H1 (cell line): ENCODE measurements at regions not wholly inside any gene's neighbourhood (a gene's known extent, or its start where the extent isn't known, plus 50 kb on each side); places are given as distances from the start of the nearest gene placed in this dataset.

Experiments used
- CTCF ChIA-PET: fragments of 300-600 bp; sonication (Branson Sonifier 250); formaldehyde crosslinking; loops from one replicate; lab custom pipeline; 2021; ENCODE audit not compliant: partially characterized antibody; lab: Charles Lee
- POLR2A ChIA-PET: fragments of 300-600 bp; sonication (Branson Sonifier 250); formaldehyde crosslinking; loops from one replicate; lab custom pipeline; 2021; ENCODE audit warnings: inconsistent platforms; ENCODE audit not compliant: partially characterized antibody; lab: Charles Lee
- DNase-seq, 2 experiments: peaks; one replicate each; pipeline versions ENCODE4 v3.0.0 to v3.0.0-alpha.2; 2010 to 2022; ENCODE audit warnings: low spot score in 2 of 2, low read depth in 1 of 2, mixed read lengths in 1 of 2
- FAIRE-seq: peaks from 2 replicates; lab custom pipeline; 2011; peaks lifted over from hg19 to GRCh38; lab: Jason Lieb, UNC
- H2AFZ ChIP-seq: 2 replicates; pipeline ENCODE4 v1.8.1; 2012; ENCODE audit warnings: low read length, inconsistent platforms
- H2AK5ac ChIP-seq: 2 replicates; pipeline ENCODE4 v1.6.1; 2013; ENCODE audit warnings: low read depth, low read length
- H2BK120ac ChIP-seq: replicated peaks from 2 replicates; pipeline ENCODE3; 2013; ENCODE audit warnings: low read depth, low read length, inconsistent platforms
- H2BK12ac ChIP-seq: 2 replicates; pipeline ENCODE4 v1.6.1; 2013; ENCODE audit warnings: low read depth, low read length
- H2BK15ac ChIP-seq: 2 replicates; pipeline ENCODE4 v1.6.1; 2013; ENCODE audit warnings: low read length
- H2BK20ac ChIP-seq: 2 replicates; pipeline ENCODE4 v1.6.1; 2013; ENCODE audit warnings: low read length
- H2BK5ac ChIP-seq: 2 replicates; pipeline ENCODE4 v1.6.1; 2013; ENCODE audit warnings: low read depth, low read length
- H3K14ac ChIP-seq: 2 replicates; pipeline ENCODE4 v1.6.1; 2013; ENCODE audit warnings: inconsistent platforms; ENCODE audit not compliant: insufficient read length
- H3K18ac ChIP-seq: 2 replicates; pipeline ENCODE4 v1.6.1; 2013; ENCODE audit warnings: low read length; ENCODE audit errors: extremely low read depth
- H3K23ac ChIP-seq: 2 replicates; pipeline ENCODE4 v1.6.1; 2013; ENCODE audit warnings: inconsistent platforms; ENCODE audit not compliant: insufficient read length
- H3K23me2 ChIP-seq: 2 replicates; pipeline ENCODE4 v1.6.1; 2013; ENCODE audit warnings: low read depth, low read length
- H3K27ac ChIP-seq: 2 replicates; pipeline ENCODE4 v1.6.1; 2011; ENCODE audit warnings: low read depth, low read length, inconsistent platforms
- H3K27me3 ChIP-seq, 4 experiments: replicated peaks in 1 of 4; 1 replicate in 1 of 4; 2 replicates in 3 of 4; pipeline versions ENCODE4 v1.6.1 to v1.8.1; 2011 to 2013; ENCODE audit warnings: low read length in 3 of 4, mild to moderate bottlenecking in 3 of 4, inconsistent platforms in 2 of 4, mixed read lengths in 2 of 4, moderate library complexity in 1 of 4; ENCODE audit not compliant: control insufficient read depth in 3 of 4, insufficient read depth in 3 of 4; ENCODE audit errors: extremely low read depth in 1 of 4
- H3K36me3 ChIP-seq, 4 experiments: 2 replicates each; pipeline versions ENCODE4 v1.6.1 to v1.8.1; 2011 to 2013; ENCODE audit warnings: mild to moderate bottlenecking in 4 of 4, low read length in 3 of 4, moderate library complexity in 2 of 4, control low read depth in 1 of 4, inconsistent platforms in 1 of 4; ENCODE audit not compliant: insufficient read depth in 4 of 4, control insufficient read depth in 2 of 4
- H3K4ac ChIP-seq: replicated peaks from 2 replicates; pipeline ENCODE3; 2013; ENCODE audit warnings: low read length, low read depth, mixed read lengths, inconsistent platforms; ENCODE audit not compliant: insufficient read length
- H3K4me1 ChIP-seq, 4 experiments: replicated peaks in 1 of 4; 1 replicate in 1 of 4; 2 replicates in 3 of 4; pipeline versions ENCODE4 v1.6.1 to v1.8.1; 2011 to 2013; ENCODE audit warnings: low read length in 3 of 4, inconsistent platforms in 2 of 4, mixed read lengths in 1 of 4; ENCODE audit not compliant: insufficient read depth in 4 of 4, control insufficient read depth in 3 of 4
- H3K4me2 ChIP-seq, 2 experiments: 2 replicates each; pipeline versions ENCODE4 v1.6.1 to v1.8.1; 2011 to 2013; ENCODE audit warnings: low read depth in 2 of 2, low read length in 2 of 2, control low read depth in 1 of 2, inconsistent platforms in 1 of 2, mild to moderate bottlenecking in 1 of 2; ENCODE audit not compliant: insufficient read depth in 1 of 2
- H3K4me3 ChIP-seq, 4 experiments: fragments of 200-600, 300-600 bp in 1 of 4; sonication (generic), shearing (Covaris generic), sonication (Bioruptor Twin) in 1 of 4; 2 replicates each; pipeline versions ENCODE4 v1.5.1 to v1.8.1; 2011 to 2016; ENCODE audit warnings: low read length in 4 of 4, low read depth in 3 of 4, control low read depth in 2 of 4, inconsistent platforms in 2 of 4, mild to moderate bottlenecking in 2 of 4, mixed read lengths in 1 of 4, moderate library complexity in 1 of 4; ENCODE audit not compliant: insufficient read depth in 2 of 4; ENCODE audit errors: extremely low read depth in 1 of 4
- H3K56ac ChIP-seq: replicated peaks from 2 replicates; pipeline ENCODE3; 2013; ENCODE audit warnings: low read depth, mild to moderate bottlenecking, mixed read lengths, low read length, inconsistent platforms; ENCODE audit not compliant: insufficient read length
- H3K79me1 ChIP-seq: 2 replicates; pipeline ENCODE4 v1.6.1; 2013; ENCODE audit warnings: low read depth, low read length, control low read depth
- H3K79me2 ChIP-seq, 2 experiments: 2 replicates each; pipeline versions ENCODE4 v1.6.1 to v1.8.1; 2012 to 2013; ENCODE audit warnings: low read length in 2 of 2, mild to moderate bottlenecking in 2 of 2, inconsistent platforms in 1 of 2; ENCODE audit not compliant: insufficient read depth in 2 of 2, control insufficient read depth in 1 of 2
- H3K9ac ChIP-seq, 4 experiments: replicated peaks in 1 of 4; 1 replicate in 1 of 4; 2 replicates in 3 of 4; pipeline versions ENCODE4 v1.6.1 to v1.8.1; 2011 to 2013; ENCODE audit warnings: low read depth in 3 of 4, low read length in 3 of 4, control low read depth in 2 of 4, mild to moderate bottlenecking in 2 of 4, moderate library complexity in 2 of 4, inconsistent platforms in 1 of 4; ENCODE audit errors: extremely low read depth in 1 of 4
- H3K9me3 ChIP-seq, 2 experiments: 2 replicates each; pipeline versions ENCODE4 v1.6.1 to v1.8.1; 2012 to 2013; ENCODE audit warnings: mild to moderate bottlenecking in 2 of 2, moderate library complexity in 2 of 2, control low read depth in 1 of 2, inconsistent platforms in 1 of 2, low read depth in 1 of 2, low read length in 1 of 2, mixed read lengths in 1 of 2; ENCODE audit not compliant: insufficient read depth in 2 of 2
- H4K20me1 ChIP-seq, 2 experiments: replicated peaks in 1 of 2; 2 replicates each; pipeline versions ENCODE3 to v1.8.1; 2011 to 2013; ENCODE audit warnings: inconsistent platforms in 2 of 2, low read length in 2 of 2, mild to moderate bottlenecking in 1 of 2; ENCODE audit not compliant: insufficient read depth in 2 of 2, control insufficient read depth in 1 of 2
- H4K5ac ChIP-seq: 2 replicates; pipeline ENCODE4 v1.6.1; 2013; ENCODE audit warnings: low read length, low read depth, mixed read lengths, inconsistent platforms; ENCODE audit not compliant: insufficient read length
- H4K8ac ChIP-seq: 2 replicates; pipeline ENCODE4 v1.8.0; 2013; ENCODE audit warnings: mild to moderate bottlenecking, moderate library complexity, low read length, inconsistent platforms; ENCODE audit not compliant: insufficient read depth; ENCODE audit errors: extremely low read depth
- H4K91ac ChIP-seq: replicated peaks from 2 replicates; pipeline ENCODE3; 2013; ENCODE audit warnings: low read length, mixed read lengths, inconsistent platforms; ENCODE audit not compliant: insufficient read length
- GABPA ChIP-seq: IDR thresholded peaks from 2 replicates; pipeline ENCODE4 v1.6.1; 2011; ENCODE audit warnings: mild to moderate bottlenecking, low read length, moderate library complexity, borderline replicate concordance; ENCODE audit not compliant: insufficient read depth
- GTF2F1 ChIP-seq: IDR thresholded peaks from 2 replicates; pipeline ENCODE4 v1.6.1; 2012; ENCODE audit warnings: low read depth, low read length, improper control_type of control experiment, borderline replicate concordance
- JUN ChIP-seq: IDR thresholded peaks from 2 replicates; pipeline ENCODE4 v1.6.1; 2011; ENCODE audit warnings: low read depth, mild to moderate bottlenecking, improper control_type of control experiment, low read length
- KDM1A ChIP-seq: fragments of 200-600, 300-600 bp; sonication (generic); IDR thresholded peaks from 2 replicates; pipeline ENCODE4 v1.7.1; 2016; ENCODE audit warnings: mild to moderate bottlenecking, low read length, borderline replicate concordance
- MAX ChIP-seq: IDR thresholded peaks from 2 replicates; pipeline ENCODE4 v1.6.1; 2012; ENCODE audit warnings: inconsistent platforms
- NRF1 ChIP-seq: IDR thresholded peaks from 2 replicates; pipeline ENCODE4 v1.6.1; 2011; ENCODE audit warnings: mild to moderate bottlenecking, low read depth, low read length, improper control_type of control experiment
- POLR2A ChIP-seq, 2 experiments: IDR thresholded peaks; 1 replicate in 1 of 2; 2 replicates in 1 of 2; pipeline ENCODE4 v1.6.1; 2011; ENCODE audit warnings: low read depth in 2 of 2, low read length in 2 of 2, mild to moderate bottlenecking in 2 of 2; ENCODE audit errors: control extremely low read depth in 1 of 2
- RAD21 ChIP-seq, 2 experiments: IDR thresholded peaks in 1 of 2; conservative IDR thresholded peaks in 1 of 2; 2 replicates each; pipeline ENCODE4 v1.6.1; 2011; ENCODE audit warnings: low read depth in 2 of 2, low read length in 2 of 2, improper control_type of control experiment in 1 of 2, inconsistent platforms in 1 of 2, mild to moderate bottlenecking in 1 of 2, moderate library complexity in 1 of 2
- RFX5 ChIP-seq: IDR thresholded peaks from 2 replicates; pipeline ENCODE4 v1.6.1; 2011; ENCODE audit warnings: low read depth, low read length, improper control_type of control experiment, borderline replicate concordance
- RXRA ChIP-seq: IDR thresholded peaks from 2 replicates; pipeline ENCODE4 v1.6.1; 2011; ENCODE audit warnings: low read depth, mild to moderate bottlenecking, low read length, moderate library complexity; ENCODE audit not compliant: insufficient read depth
- SIRT6 ChIP-seq: IDR thresholded peaks from one replicate; pipeline ENCODE4 v1.7.1; 2012; ENCODE audit warnings: low read length, inconsistent platforms
- TAF1 ChIP-seq: IDR thresholded peaks from 2 replicates; pipeline ENCODE4 v1.6.1; 2011; ENCODE audit warnings: mild to moderate bottlenecking, low read depth, low read length
- TAF7 ChIP-seq: optimal IDR thresholded peaks from 2 replicates; pipeline ENCODE3; 2011; ENCODE audit warnings: low read depth, mild to moderate bottlenecking, inconsistent platforms, low read length, moderate library complexity, borderline replicate concordance
- TBP ChIP-seq: IDR thresholded peaks from 2 replicates; pipeline ENCODE4 v1.6.1; 2011; ENCODE audit warnings: low read depth, low read length, improper control_type of control experiment
- TEAD4 ChIP-seq: IDR thresholded peaks from 2 replicates; pipeline ENCODE4 v1.6.1; 2012; ENCODE audit warnings: low read depth, low read length, inconsistent platforms, mixed read lengths
- YY1 ChIP-seq: IDR thresholded peaks from 2 replicates; pipeline ENCODE4 v1.6.1; 2011; ENCODE audit warnings: low read depth, mild to moderate bottlenecking, low read length
- WGBS, 2 experiments: shearing (Covaris generic) in 1 of 2; methylation state at CpG; one replicate each; pipeline versions ENCODE4 v1.1.6 to v1.1.7; 2013 to 2015; ENCODE audit warnings: low lambda C conversion rate in 2 of 2, mixed read lengths in 2 of 2, inconsistent platforms in 1 of 2, low coverage in 1 of 2, missing lambda C conversion rate in 1 of 2; ENCODE audit not compliant: insufficient replicate concordance in 2 of 2, insufficient coverage in 1 of 2, insufficient read length in 1 of 2; ENCODE audit errors: extremely low coverage in 1 of 2, missing lambda C conversion rate in 1 of 2; 5-methylcytosine and 5-hydroxymethylcytosine counted together

DNA sequence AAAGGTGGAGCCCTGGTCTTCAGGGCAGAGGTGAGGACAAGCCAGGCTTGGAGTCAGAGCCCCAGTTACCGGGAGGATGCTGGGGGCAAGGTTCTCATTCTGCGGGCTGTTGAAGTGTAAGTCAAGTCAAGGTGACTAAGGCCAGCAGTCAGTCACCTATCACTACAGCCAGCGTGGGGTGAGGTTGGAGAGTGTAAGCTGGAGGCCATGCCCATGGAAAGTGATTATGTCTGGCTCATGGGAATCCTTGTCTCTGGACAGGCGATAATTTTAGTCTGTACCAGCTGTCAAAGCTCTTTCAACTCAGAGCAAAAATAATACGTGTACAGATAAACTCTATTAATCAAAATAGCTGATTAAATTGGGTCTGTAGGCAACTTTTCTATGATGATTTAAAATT lies 143.1 kb downstream of the NR2F2 start:
- no peak overlapping the region for H2BK12ac ChIP-seq
- 89% methylated on average over 5 of the region's 5 CpGs; no CpG with 5 or more reads in 1 of the 2 experiments for WGBS, 2 experiments
- CTCF ChIA-PET: interaction anchor here (0.6 to 1.0 kb wide), 4 partner anchors 12 to 1074 kb away, joined by 3 to 4 read pairs (median 3); no protein-coding TSS in a partner anchor
- no peak for TF ChIP-seq SIRT6
- TF ChIP-seq MAX: no peak
- TF ChIP-seq RFX5: no peak
- no peak for TF ChIP-seq TAF7
- no peak for TF ChIP-seq KDM1A
- TF ChIP-seq NRF1: no peak
- no peak for TF ChIP-seq TBP
- no peak for TF ChIP-seq TEAD4
- no peak for TF ChIP-seq RAD21 (IDR thresholded peaks at IDR 0.05 in 1 of 2, conservative IDR thresholded peaks at IDR 0.05 in 1 of 2; ENCODE audit: low read depth in 2 of 2, low read length in 2 of 2)
- no peak for TF ChIP-seq YY1
- no peak for TF ChIP-seq RXRA
- TF ChIP-seq TAF1: no peak
- no peak for TF ChIP-seq GTF2F1
- TF ChIP-seq JUN: no peak
- no peak for TF ChIP-seq GABPA
- no peak for TF ChIP-seq POLR2A (IDR thresholded peaks at IDR 0.05; ENCODE audit: control extremely low read depth in 1 of 2, low read depth in 2 of 2, low read length in 2 of 2)

More for the DNA sequence above, 143.1 kb downstream of the NR2F2 start:
- Histone ChIP-seq H3K9ac (no peak overlapping the region), H2BK20ac (no peak overlapping the region), H3K36me3 (no peaks in the 10 kb centered on the region), H3K14ac (no peak overlapping the region), H4K91ac (no peak overlapping the region), H2BK15ac (no peak overlapping the region), H3K9me3 (no peaks in the 10 kb centered on the region), H3K27me3 (no peaks in the 10 kb centered on the region), H2BK120ac (no peak overlapping the region), H3K23ac (no peak overlapping the region), H4K20me1 (no peaks in the 10 kb centered on the region), H3K27ac (no peak overlapping the region), H3K4me3 (no peak overlapping the region), H2AFZ (no peak overlapping the region), H3K79me2 (no peaks in the 10 kb centered on the region), H4K8ac (no peak overlapping the region), H2BK5ac (no peak overlapping the region), H3K4ac (no peak overlapping the region), H4K5ac (no peak overlapping the region), H3K4me1 (no peaks in the 10 kb centered on the region), H3K56ac (no peak overlapping the region), H3K79me1 (no peaks in the 10 kb centered on the region; the same call in 1 of the 2 replicates), H3K4me2 (no peak overlapping the region), H2AK5ac (no peak overlapping the region), H3K23me2 (no peaks in the 10 kb centered on the region), H3K18ac (no peak overlapping the region)
- no peak for DNase-seq
- FAIRE-seq: no peak
- POLR2A ChIA-PET: no interaction called here
